Type B pancreatic cell (in vitro differentiated cells): ENCODE measurements at regions not wholly inside any gene's neighbourhood (a gene's known extent, or its start where the extent isn't known, plus 50 kb on each side); places are given as distances from the start of the nearest gene placed in this dataset.

Source experiments
- DNase-seq: peaks from one replicate; pipeline ENCODE4 v3.0.0; 2021; ENCODE audit warnings: mixed read lengths; ENCODE audit not compliant: unreplicated experiment; ENCODE audit errors: extremely low spot score
- H3K27ac Mint-ChIP-seq: 2 replicates; pipeline ENCODE4 v1.8.0; 2021; ENCODE audit warnings: mild to moderate bottlenecking, mixed read lengths
- H3K27me3 Mint-ChIP-seq: 2 replicates; pipeline ENCODE4 v1.8.0; 2021; ENCODE audit warnings: mixed read lengths
- H3K36me3 Mint-ChIP-seq: 2 replicates; pipeline ENCODE4 v1.8.0; 2021; ENCODE audit warnings: mixed read lengths
- H3K4me1 Mint-ChIP-seq: one replicate; pipeline ENCODE4 v1.8.0; 2021; ENCODE audit warnings: mixed read lengths; ENCODE audit not compliant: unreplicated experiment
- H3K4me3 Mint-ChIP-seq: 2 replicates; pipeline ENCODE4 v1.8.0; 2021; ENCODE audit warnings: mild to moderate bottlenecking, mixed read lengths
- H3K9me3 Mint-ChIP-seq: 2 replicates; pipeline ENCODE4 v1.8.0; 2021; ENCODE audit warnings: mixed read lengths
- TF ChIP-seq, protein P1 (sequence below): fragments of 200-600 bp; sonication (generic); conservative IDR thresholded peaks from 2 replicates; pipeline ENCODE4 v1.5.0; 2021; ENCODE audit warnings: antibody characterized with exemption, mild to moderate bottlenecking

DNA sequence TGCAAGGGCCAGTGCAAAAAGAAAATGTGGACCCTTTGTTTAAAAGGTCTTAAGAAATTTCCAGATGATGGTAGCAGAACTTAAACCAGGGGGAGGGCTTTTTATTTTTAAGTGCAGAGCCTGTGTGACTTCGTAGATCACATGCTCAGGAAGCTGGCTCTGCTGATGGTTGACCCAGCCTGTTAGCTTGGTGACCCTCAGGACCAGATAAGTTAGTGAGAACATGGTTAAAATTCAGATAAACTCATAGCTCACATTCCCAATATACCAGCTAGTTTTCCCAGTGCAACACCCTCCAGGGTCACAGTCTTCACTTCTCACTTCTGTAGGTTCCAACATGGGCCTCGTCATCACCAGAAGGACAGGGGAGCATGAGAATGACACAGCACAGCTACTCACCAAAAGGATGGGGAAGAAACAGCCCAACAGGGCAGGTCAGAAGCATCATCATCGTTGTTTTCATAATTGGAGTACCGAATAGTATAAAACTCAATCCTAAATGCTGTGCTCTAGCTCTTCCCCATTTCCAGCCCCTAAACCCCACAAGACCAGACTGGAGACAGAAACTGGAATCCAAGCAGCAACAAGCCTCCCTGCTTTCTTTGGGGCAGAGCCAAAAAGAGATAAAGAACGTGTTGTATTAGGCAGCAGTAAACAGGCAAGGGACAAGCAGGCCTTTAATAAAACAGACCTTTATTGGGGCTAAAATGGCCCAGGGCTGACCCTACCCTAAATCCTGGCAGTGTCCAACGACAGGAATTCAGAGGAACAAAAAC lies 102.2 kb upstream of the ANKRD1 start:
- Mint-ChIP-seq H3K36me3 (no peaks in the 10 kb centered on the region), H3K4me1 (peaks cover 17% of the 10 kb centered on the region), H3K27me3 (peaks cover 23% of the 10 kb centered on the region), H3K4me3 (no peak overlapping the region), H3K9me3 (no peaks in the 10 kb centered on the region), H3K27ac (no peak overlapping the region)
- DNase-seq, result no peak
- TF ChIP-seq, protein P1, sequence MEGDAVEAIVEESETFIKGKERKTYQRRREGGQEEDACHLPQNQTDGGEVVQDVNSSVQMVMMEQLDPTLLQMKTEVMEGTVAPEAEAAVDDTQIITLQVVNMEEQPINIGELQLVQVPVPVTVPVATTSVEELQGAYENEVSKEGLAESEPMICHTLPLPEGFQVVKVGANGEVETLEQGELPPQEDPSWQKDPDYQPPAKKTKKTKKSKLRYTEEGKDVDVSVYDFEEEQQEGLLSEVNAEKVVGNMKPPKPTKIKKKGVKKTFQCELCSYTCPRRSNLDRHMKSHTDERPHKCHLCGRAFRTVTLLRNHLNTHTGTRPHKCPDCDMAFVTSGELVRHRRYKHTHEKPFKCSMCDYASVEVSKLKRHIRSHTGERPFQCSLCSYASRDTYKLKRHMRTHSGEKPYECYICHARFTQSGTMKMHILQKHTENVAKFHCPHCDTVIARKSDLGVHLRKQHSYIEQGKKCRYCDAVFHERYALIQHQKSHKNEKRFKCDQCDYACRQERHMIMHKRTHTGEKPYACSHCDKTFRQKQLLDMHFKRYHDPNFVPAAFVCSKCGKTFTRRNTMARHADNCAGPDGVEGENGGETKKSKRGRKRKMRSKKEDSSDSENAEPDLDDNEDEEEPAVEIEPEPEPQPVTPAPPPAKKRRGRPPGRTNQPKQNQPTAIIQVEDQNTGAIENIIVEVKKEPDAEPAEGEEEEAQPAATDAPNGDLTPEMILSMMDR, result no peak

DNA sequence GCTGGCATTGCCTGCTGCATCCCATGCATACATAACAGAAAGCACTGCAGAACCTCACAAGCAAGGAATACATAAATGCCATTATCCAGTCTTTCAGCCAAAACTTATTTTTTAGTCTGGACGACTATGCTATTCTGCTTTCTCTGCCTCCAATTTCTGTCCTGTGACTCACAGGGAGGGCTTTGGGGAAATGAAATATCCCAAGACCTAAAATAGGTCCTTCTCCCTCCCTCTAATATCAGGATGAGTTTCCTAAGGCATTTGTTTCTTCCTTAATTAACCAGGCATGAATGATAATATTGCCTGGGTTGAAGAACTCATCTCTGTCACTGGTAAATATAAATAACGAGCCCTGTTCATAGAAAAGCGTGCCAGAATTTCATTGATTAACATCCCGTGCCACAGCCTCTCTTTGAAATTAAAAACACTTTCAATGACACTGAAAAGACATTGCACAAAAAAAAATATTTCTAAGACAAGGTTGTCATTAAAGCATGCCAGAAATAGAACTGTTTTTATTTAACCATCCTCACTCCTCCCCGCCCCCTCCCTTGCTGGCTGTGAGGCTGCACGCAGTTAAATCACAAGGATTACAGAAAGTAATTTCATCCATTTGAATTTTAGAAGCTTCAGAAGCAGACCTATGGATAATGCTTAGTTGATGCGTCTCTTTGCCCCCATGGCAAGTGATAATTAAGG lies 103.0 kb upstream of the ANKRD1 start:
- H3K36me3 Mint-ChIP-seq, result no peaks in the 10 kb centered on the region
- peaks cover 17% of the 10 kb centered on the region for H3K4me1 Mint-ChIP-seq
- TF ChIP-seq, protein P1, result no peak
- no peaks in the 10 kb centered on the region for H3K9me3 Mint-ChIP-seq
- no peak overlapping the region for H3K4me3 Mint-ChIP-seq
- no peak overlapping the region for H3K27ac Mint-ChIP-seq
- H3K27me3 Mint-ChIP-seq, result peaks cover 18% of the 10 kb centered on the region
- no peak for DNase-seq

DNA sequence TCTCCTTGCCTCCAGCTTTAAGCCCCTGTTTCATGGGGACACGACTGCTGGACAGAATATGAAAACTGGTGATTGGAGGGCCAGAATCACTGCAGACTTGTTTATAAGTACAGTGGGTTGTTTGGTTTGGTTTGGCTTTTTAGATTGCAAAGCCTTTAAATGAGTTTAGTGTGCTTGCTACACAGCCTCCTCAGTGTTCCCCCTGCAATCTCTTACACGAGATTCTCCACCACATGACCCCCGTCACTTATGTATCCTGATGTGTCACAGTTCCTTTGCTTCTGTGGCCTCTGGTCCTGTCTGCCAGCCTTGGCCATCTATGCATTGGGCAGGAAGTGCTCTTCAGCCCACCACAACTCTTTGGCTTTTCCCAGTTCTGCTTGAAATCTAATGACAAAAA lies 103.7 kb upstream of the ANKRD1 start:
- Mint-ChIP-seq H3K9me3 (no peaks in the 10 kb centered on the region), H3K36me3 (no peaks in the 10 kb centered on the region), H3K4me1 (peaks cover 17% of the 10 kb centered on the region), H3K4me3 (no peak overlapping the region), H3K27me3 (peaks cover 18% of the 10 kb centered on the region), H3K27ac (no peak overlapping the region)
- DNase-seq, result no peak
- TF ChIP-seq, protein P1, result no peak

DNA sequence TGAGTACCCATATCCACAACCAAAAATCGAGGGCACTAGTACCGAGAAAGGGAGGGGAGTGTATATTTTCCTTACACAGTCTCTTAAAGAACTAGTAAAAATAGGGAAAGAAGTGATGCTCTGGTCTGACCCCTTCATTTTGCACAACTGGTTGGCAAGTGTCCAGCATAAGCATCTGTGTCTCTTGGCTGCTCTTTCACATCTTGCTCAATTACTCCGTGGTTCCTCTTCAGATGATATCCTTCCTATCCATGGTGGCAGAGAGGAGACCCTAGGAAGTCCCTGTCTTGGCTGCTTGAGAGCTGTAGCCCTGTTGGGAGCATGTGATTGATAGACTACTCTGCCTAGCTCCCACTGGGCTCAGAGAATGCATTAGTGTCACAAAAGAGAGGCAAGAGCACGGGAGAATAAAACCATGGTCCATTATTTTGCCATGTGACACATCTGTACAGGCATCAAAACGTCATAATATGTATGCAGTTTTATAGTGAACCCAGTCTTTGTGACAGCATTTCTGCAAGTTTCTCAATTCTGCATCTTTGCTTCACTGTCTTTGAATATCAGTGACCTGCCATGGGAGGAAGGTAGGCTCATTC lies 111.8 kb upstream of the ANKRD1 start:
- TF ChIP-seq, protein P1, result no peak
- Mint-ChIP-seq H3K4me1 (peaks cover 21% of the 10 kb centered on the region), H3K27me3 (peaks cover 13% of the 10 kb centered on the region), H3K4me3 (no peak overlapping the region), H3K9me3 (no peaks in the 10 kb centered on the region), H3K36me3 (no peaks in the 10 kb centered on the region), H3K27ac (no peak overlapping the region)
- DNase-seq, result no peak

DNA sequence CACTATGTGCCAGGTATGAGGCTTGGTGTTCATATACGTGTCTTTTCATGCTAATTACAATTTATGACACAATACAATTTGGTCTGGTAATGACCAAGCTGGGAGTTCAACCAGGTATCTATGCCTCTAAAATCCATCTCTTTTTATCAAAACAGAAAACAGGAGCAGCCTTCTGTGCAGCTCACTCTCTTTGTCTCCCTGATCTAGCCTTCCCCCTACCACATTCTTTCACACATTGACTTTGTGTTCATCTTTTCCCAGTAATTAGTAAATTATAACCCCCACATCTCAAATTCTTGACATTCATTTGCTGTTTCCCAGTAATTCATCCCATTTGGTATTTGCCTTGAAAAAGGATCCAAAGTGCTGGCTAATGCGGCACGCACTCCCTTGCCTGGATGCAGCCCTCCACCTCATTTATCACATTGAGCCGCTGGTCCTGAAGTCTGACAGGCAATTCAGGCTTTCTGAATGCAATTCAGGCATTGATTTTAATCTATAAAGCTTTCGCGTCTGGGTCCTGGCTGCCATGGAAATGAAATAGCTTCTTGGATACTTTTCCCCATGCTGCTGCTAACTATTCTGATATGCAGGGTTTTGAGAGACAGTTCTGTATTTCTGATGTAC lies 112.5 kb upstream of the ANKRD1 start:
- Mint-ChIP-seq H3K27ac (no peak overlapping the region), H3K27me3 (peaks cover 13% of the 10 kb centered on the region), H3K4me3 (peak overlapping the region; percentile 35), H3K36me3 (no peaks in the 10 kb centered on the region), H3K4me1 (peaks cover 21% of the 10 kb centered on the region), H3K9me3 (no peaks in the 10 kb centered on the region)
- TF ChIP-seq, protein P1, result no peak
- DNase-seq, result no peak
